OCI-LY1 (cell line): ENCODE measurements at regions not wholly inside any gene's neighbourhood (a gene's known extent, or its start where the extent isn't known, plus 50 kb on each side); places are given as distances from the start of the nearest gene placed in this dataset.
"Not testable (repeated sequence)": the region's sequence is repeated elsewhere in the genome, so short reads cannot be mapped to it uniquely, and the experiment has no call there.

Experiments
- H2AFZ ChIP-seq: fragments of 200-600 bp; sonication (generic), shearing (Covaris generic); 2 replicates; pipeline ENCODE4 v1.6.0; 2014; ENCODE audit warnings: antibody characterized with exemption, mild to moderate bottlenecking, low read length
- H3F3A ChIP-seq: fragments of 200-600 bp; sonication (generic), shearing (Covaris generic); 2 replicates; pipeline ENCODE4 v1.6.0; 2014; ENCODE audit warnings: mild to moderate bottlenecking, antibody characterized with exemption, low read length, moderate library complexity; ENCODE audit not compliant: insufficient read depth
- H3K27ac ChIP-seq: fragments of 200-600 bp; sonication (generic); 2 replicates; pipeline ENCODE4 v1.5.1; 2014; ENCODE audit warnings: low read length, mixed run types, mild to moderate bottlenecking, low read depth; ENCODE audit not compliant: poor library complexity, severe bottlenecking
- H3K27me3 ChIP-seq: fragments of 200-600 bp; sonication (generic); 2 replicates; pipeline ENCODE4 v1.6.0; 2014; ENCODE audit warnings: antibody characterized with exemption, mild to moderate bottlenecking, low read length, moderate library complexity; ENCODE audit not compliant: insufficient read depth
- H3K36me3 ChIP-seq: fragments of 200-600 bp; sonication (generic); 2 replicates; pipeline ENCODE4 v1.6.1; 2014; ENCODE audit warnings: mild to moderate bottlenecking, antibody characterized with exemption, low read length, moderate library complexity, mixed read lengths; ENCODE audit not compliant: insufficient read depth
- H3K4me1 ChIP-seq: fragments of 200-600 bp; sonication (generic); 2 replicates; pipeline ENCODE4 v1.5.1; 2014; ENCODE audit warnings: mild to moderate bottlenecking, low read length, moderate library complexity; ENCODE audit not compliant: insufficient read depth, severe bottlenecking
- H3K4me2 ChIP-seq: fragments of 200-600 bp; sonication (generic), shearing (Covaris generic); 2 replicates; pipeline ENCODE4 v1.6.1; 2014; ENCODE audit warnings: low read length
- H3K4me3 ChIP-seq: fragments of 200-600 bp; sonication (generic); 2 replicates; pipeline ENCODE4 v1.5.1; 2014; ENCODE audit warnings: low read length, low read depth, mild to moderate bottlenecking, mixed read lengths; ENCODE audit not compliant: poor library complexity, severe bottlenecking
- H3K79me2 ChIP-seq: fragments of 200-600 bp; shearing (Covaris generic); 2 replicates; pipeline ENCODE4 v1.6.1; 2016; ENCODE audit warnings: mixed run types, low read length, mixed read lengths; ENCODE audit not compliant: insufficient read depth
- H3K9ac ChIP-seq: fragments of 200-600 bp; sonication (generic), shearing (Covaris generic); 2 replicates; pipeline ENCODE4 v1.6.1; 2014; ENCODE audit warnings: mild to moderate bottlenecking, low read length, mixed read lengths
- H3K9me2 ChIP-seq: fragments of 200-600 bp; sonication (generic), shearing (Covaris generic); 2 replicates; pipeline ENCODE4 v1.6.1; 2014; ENCODE audit warnings: low read depth, mild to moderate bottlenecking, low read length, mixed read lengths
- H3K9me3 ChIP-seq: fragments of 200-600 bp; shearing (Covaris generic); 2 replicates; pipeline ENCODE4 v1.6.1; 2014; ENCODE audit warnings: low read length, mixed read lengths
- H4K20me1 ChIP-seq: fragments of 200-600 bp; sonication (generic), shearing (Covaris generic); 2 replicates; pipeline ENCODE4 v1.6.0; 2016; ENCODE audit warnings: mild to moderate bottlenecking, low read length; ENCODE audit not compliant: insufficient read depth
- CTCF ChIP-seq: fragments of 200-600 bp; sonication (generic), shearing (Covaris generic); IDR thresholded peaks from 2 replicates; pipeline ENCODE4 v1.5.1; 2017; ENCODE audit warnings: mild to moderate bottlenecking, antibody characterized with exemption, low read length, moderate library complexity, mixed read lengths
- EZH2 ChIP-seq: fragments of 200-600 bp; sonication (generic), shearing (Covaris generic); IDR thresholded peaks from 2 replicates; pipeline ENCODE4 v1.8.0; 2017; ENCODE audit warnings: borderline replicate concordance, mixed run types, mild to moderate bottlenecking, antibody characterized with exemption, low read length, moderate library complexity, mixed read lengths

GRCh38 chr6:111944541-111944940 is 71.3 kb upstream of the FYN start:
- Histone ChIP-seq H2AFZ (no peak overlapping the region), H3K27me3 (no peaks in the 10 kb centered on the region), H3K79me2 (no peaks in the 10 kb centered on the region), H3K4me2 (no peak overlapping the region), H3K9me2 (no peaks in the 10 kb centered on the region), H3K9me3 (no peaks in the 10 kb centered on the region), H3F3A (no peaks in the 10 kb centered on the region), H3K4me1 (no peaks in the 10 kb centered on the region), H3K9ac (no peak overlapping the region), H3K4me3 (no peak overlapping the region), H3K27ac (no peak overlapping the region), H3K36me3 (no peaks in the 10 kb centered on the region), H4K20me1 (no peaks in the 10 kb centered on the region)
- TF ChIP-seq EZH2 (no peak), CTCF (no peak)

GRCh38 chr6:111949546-111949945 is 76.3 kb upstream of the FYN start:
- Histone ChIP-seq H2AFZ (no peak overlapping the region), H3K4me1 (no peaks in the 10 kb centered on the region), H3K27me3 (peaks cover 6% of the 10 kb centered on the region; the same call in 1 of the 2 replicates), H3K9me3 (no peaks in the 10 kb centered on the region), H3F3A (no peaks in the 10 kb centered on the region), H3K4me2 (no peak overlapping the region), H3K79me2 (no peaks in the 10 kb centered on the region), H3K36me3 (no peaks in the 10 kb centered on the region), H3K9ac (no peak overlapping the region), H3K27ac (no peak overlapping the region), H3K4me3 (no peak overlapping the region), H4K20me1 (no peaks in the 10 kb centered on the region), H3K9me2 (no peaks in the 10 kb centered on the region)
- TF ChIP-seq EZH2 = no peak
- no peak for TF ChIP-seq CTCF

DNA sequence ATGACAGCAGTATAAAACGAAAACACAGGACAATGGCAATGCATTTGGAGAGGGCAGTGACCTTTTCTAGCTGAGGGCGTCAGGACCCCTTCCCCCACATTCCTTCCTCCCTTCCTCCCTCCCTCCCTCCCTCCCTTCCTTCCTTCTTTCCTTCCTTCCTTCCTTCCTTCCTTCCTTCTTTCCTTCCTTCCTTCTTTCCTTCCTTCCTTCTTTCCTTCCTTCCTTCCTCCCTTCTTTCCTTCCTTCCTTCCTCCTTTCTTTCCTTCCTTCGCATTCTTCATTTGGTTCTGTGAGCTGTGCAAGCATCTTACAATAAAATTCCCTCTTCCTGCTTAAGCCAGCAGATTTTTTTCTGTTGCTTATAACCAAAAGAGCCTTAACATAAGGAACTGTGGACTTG is 76.7 kb upstream of the FYN start:
- H3K79me2 ChIP-seq, H3K9me3 ChIP-seq, H3K4me3 ChIP-seq, H3K27me3 ChIP-seq, H3K9me2 ChIP-seq, H3K9ac ChIP-seq, H3K4me2 ChIP-seq, H2AFZ ChIP-seq, H3F3A ChIP-seq, H3K4me1 ChIP-seq, H3K36me3 ChIP-seq, H4K20me1 ChIP-seq, H3K27ac ChIP-seq: not testable (repeated sequence)

DNA sequence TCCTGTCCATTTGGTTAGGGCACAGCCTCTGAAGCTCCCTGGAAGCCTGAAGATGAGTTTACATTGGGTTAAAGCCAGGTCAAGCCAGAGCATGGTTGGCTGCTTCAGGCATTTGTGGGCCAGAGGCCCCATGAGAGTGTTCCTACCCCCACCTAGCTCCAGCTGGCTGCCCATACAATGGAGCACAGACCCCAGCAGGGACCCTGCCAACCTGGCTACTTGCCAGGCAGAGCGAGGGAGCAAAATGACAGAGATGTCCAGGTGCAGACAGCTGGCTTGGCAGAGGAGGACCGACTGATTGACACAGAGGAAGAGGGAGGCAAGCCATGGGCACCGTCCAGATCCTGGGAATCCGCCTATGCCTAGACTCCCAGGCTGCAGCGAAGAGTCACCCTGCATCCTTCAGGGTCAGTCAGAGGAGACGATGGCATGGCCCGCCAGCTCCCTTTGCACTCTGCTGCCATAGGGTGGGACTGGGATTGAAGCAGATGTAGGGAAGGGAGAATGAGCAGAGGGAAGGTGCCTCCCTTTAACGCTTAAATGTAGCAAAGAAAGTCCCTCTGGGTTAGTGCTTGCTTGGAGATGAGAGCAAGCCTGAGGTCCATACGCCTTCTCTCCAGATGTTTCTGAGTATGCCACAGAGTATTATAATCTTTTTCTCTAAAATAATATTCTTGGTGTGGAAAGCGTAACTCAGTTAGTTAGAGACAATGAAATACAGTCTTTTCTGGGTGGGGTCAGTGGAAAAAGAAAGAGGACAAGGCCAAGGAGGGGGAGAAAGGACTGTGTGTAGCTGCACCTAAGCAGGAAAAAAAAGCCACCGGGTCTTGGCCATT is 77.6 kb upstream of the FYN start:
- Histone ChIP-seq H2AFZ (no peak overlapping the region), H3K27ac (no peak overlapping the region), H4K20me1 (no peaks in the 10 kb centered on the region), H3K9ac (no peak overlapping the region), H3K9me3 (no peaks in the 10 kb centered on the region), H3K9me2 (no peaks in the 10 kb centered on the region), H3K36me3 (no peaks in the 10 kb centered on the region), H3K4me1 (no peaks in the 10 kb centered on the region), H3K4me2 (no peak overlapping the region), H3K79me2 (no peaks in the 10 kb centered on the region), H3K4me3 (no peak overlapping the region), H3F3A (no peaks in the 10 kb centered on the region), H3K27me3 (peaks cover 6% of the 10 kb centered on the region; the same call in 1 of the 2 replicates)
- TF ChIP-seq EZH2 (no peak), CTCF (no peak)
